HEK293T (cell line): ENCODE measurements at regions not wholly inside any gene's neighbourhood (a gene's known extent, or its start where the extent isn't known, plus 50 kb on each side); places are given as distances from the start of the nearest gene placed in this dataset.

Source experiments
- FOXA1 ChIP-seq: fragments of 450-650 bp; IDR thresholded peaks from 2 replicates; pipeline ENCODE4 v1.6.1; 2016; ENCODE audit warnings: mild to moderate bottlenecking
- HDGF ChIP-seq: fragments of 450-650 bp; IDR thresholded peaks from 2 replicates; pipeline ENCODE4 v1.6.1; 2017; ENCODE audit warnings: antibody characterized with exemption, borderline replicate concordance
- SP1 ChIP-seq: fragments of 450-650 bp; IDR thresholded peaks from 2 replicates; pipeline ENCODE4 v1.6.1; 2017

- TF ChIP-seq SP1 (no peak), FOXA1 (no peak), HDGF (no peak)
These were observed 311.3 kb downstream of the KLF5 start for GRCh38 chr13:73370066-73370465.
